GM18909 (cell line): ENCODE measurements at regions not wholly inside any gene's neighbourhood (a gene's known extent, or its start where the extent isn't known, plus 50 kb on each side); places are given as distances from the start of the nearest gene placed in this dataset.
"Not testable (repeated sequence)": the region's sequence is repeated elsewhere in the genome, so short reads cannot be mapped to it uniquely, and the experiment has no call there.

Experiments
- ATAC-seq: cut with Tn5 transposase; IDR thresholded peaks from one replicate; pipeline ENCODE4 v1.9.1; 2021; ENCODE audit warnings: mild to moderate bottlenecking; ENCODE audit not compliant: unreplicated experiment, poor library complexity

DNA sequence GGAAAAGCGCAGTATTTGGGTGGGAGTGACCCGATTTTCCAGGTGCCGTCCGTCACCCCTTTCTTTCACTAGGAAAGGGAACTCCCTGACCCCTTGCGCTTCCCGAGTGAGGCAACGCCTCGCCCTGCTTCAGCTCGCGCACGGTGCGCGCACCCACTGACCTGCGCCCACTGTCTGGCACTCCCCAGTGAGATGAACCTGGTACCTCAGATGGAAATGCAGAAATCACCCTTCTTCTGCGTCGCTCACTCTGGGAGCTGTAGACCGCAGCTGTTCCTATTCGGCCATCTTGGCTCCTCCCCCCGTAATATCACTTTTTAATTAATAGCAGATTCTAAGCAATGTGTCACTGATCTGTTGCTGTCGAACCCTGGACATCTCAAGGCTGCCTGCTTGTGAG, 294.9 kb downstream of the MYCN start:
- not testable (repeated sequence) for ATAC-seq

DNA sequence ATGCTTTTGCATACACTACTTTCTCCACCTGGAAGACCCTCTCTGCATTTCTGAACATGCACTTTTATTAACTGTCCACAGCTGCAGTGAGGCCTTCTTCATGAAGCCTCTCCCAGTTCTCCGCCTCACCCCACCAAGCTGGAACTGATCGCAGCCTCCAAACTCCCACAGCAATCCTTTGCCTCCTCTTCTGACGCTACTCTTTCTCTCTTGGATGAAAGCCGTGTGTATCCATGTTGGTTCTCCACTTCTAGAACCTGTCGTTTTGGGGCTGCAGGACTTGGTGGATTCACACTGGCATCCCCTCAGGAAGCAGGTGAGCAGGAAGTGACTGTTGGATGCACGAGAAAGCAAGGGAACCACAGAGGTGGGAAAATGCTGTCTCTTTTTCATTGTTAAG, 288.6 kb downstream of the MYCN start:
- ATAC-seq: no peak

DNA sequence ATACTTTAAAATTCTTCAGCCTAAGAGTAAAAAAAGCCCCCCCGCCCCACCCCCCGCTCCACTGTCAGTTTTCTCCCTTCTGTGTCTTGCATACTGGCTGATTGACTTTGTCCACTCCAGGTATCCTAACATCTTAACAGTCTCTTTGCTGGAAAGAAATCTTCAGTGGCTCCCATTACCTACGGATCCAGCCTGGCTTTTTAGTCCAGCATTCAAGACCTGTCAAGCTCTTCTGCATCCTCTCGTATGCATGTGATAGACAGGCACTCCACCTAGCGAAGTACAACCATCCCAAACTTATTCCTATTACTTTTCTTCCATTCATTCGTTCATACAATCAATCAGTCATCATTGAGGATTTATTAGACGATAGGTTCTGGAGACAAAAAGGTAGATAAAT, 288.1 kb downstream of the MYCN start:
- ATAC-seq: no peak

DNA sequence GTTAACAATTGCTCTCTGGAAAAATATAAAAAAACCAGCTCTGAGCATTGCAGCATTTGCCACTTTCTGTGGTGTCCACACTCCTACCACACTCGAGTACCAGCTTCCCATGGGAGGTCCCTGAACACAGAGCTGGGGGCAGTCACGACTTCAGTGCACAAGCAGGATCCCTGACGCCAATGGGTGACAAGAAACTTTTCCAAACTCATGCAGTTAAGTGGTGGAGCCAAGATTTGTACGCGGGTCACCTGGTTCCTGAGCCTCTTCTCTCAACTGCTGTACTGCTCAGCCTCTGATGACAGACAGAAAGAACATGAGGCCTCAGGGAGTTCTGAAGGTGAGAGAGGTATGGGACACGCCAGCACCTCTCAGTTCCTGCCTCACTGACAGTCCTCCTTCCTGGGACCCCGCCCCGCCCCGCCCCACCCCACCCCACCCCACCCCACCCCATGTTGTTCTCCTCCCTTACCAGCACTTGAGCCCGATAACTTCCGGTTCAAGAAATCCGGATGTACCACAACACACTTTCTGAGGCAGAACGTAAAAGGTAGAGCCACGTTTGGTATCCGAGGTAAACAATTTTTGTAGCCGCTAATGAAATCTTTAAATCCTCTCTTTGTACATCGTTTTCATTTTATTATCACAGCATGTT, 287.6 kb downstream of the MYCN start:
- ATAC-seq: no peak

GRCh38 chr2:16226943-16227664, 286.8 kb downstream of the MYCN start:
- ATAC-seq: no peak

GRCh38 chr2:16226381-16226780, 286.0 kb downstream of the MYCN start:
- ATAC-seq: no peak

- no peak for ATAC-seq
Measured at GRCh38 chr2:16225545-16225944, 285.2 kb downstream of the MYCN start.

GRCh38 chr2:16225071-16225470, 284.7 kb downstream of the MYCN start:
- ATAC-seq: no peak

- no peak for ATAC-seq
Measured at GRCh38 chr2:16224298-16225045, 284.1 kb downstream of the MYCN start.

DNA sequence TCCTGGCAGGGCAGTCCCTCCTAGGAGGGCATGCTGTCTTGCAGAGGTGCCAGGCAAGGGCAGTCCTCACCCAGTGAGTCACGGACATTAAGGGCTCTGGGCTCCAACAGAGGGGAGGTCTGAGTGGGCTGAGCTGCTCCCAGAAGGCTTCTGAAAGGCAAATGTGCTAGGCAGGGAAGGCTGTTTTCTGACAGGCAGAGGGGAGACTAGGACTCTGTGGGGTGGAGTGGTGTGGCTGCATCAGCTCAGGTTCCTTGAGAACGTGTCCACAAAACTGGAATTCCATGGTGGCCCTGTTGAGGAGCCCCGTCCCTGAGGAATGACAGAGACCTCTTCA, 283.5 kb downstream of the MYCN start:
- ATAC-seq: no peak

GRCh38 chr2:16223161-16223840, 283.0 kb downstream of the MYCN start:
- ATAC-seq: no peak

GRCh38 chr2:16222326-16222725, 282.0 kb downstream of the MYCN start:
- no peak for ATAC-seq

DNA sequence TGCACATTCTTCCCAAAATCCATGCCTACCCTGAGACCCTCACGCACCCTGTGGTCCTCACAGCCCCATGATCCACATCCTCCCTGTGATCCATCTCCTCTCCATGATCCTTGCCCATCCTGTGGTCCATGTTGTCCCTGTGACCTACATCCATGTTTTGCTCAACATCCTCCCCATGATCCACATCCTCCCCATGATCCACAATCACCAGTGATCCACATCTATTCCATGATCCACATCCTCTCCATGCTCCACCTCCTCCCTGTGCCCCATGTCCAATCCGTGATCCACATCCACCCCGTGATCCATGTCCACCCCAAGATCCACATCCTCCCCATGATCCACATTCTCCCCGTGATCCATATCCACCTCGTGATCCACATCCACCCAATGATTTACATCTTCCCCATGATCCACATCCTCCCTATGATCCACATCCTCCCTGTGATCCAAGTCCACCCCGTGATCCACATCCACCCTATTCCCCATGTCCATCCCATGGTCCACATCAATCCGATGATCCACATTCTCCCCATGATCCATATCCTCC, 281.2 kb downstream of the MYCN start:
- no peak for ATAC-seq

- no peak for ATAC-seq
Measured at GRCh38 chr2:16219292-16219975, 279.1 kb downstream of the MYCN start.

GRCh38 chr2:16218625-16219024, 278.3 kb downstream of the MYCN start:
- ATAC-seq: no peak

GRCh38 chr2:16218161-16218560, 277.8 kb downstream of the MYCN start:
- ATAC-seq: no peak

DNA sequence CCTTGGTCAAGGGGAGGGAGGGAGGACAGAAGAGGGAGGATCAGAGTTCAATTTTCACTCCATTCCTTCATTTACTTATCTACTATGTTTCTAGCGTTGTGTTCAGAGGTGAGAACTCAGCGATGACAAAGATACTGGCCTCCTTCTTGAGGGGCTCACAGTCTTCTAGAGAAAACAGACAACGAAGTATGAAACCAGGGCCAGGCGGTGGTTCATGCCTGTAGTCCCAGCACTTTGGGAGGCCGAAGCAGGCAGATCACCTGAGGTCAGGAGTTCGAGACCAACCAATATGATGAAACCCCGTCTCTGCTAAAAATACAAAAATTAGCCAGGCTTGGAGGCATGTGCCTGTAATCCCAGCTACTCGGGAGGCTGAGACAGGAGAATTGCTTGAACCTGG, 277.4 kb downstream of the MYCN start:
- ATAC-seq: not testable (repeated sequence)

DNA sequence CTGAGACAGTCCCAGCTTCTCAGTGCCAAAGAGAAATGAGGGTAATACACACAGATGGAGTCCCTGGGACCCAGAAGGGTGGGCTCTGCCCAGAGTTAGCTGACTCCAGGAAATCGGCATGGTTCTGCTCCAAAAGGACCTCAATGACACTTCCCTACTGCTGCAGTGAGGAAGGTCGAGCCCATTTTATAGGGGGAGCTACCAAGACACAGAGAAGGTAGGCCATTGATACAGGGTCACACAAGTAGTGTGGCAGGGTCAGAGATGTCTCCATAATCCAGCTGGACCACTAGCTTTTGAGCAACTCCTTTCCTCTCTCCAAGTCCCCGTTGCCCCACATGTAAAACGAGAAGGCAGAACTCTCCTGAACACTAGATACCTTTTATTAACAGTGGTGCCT, 276.9 kb downstream of the MYCN start:
- no peak for ATAC-seq

DNA sequence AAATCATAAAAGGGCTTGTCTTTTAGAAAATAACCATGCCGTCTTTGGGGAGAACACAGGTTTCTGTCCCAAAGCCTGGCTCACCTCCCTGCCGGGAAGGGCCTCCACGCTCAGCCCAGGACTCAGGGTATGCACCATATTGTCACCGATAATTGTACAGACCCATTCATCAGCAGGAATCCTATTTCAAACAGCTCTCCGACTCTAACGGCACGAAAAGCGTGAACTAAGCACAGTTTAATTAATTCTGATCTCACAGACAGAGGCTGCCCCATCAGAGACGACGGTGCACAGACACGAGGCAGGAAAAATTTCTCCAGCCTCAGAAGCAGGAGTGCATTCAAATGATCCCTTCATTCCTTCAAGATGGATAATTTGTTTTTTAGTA, 276.2 kb downstream of the MYCN start:
- no peak for ATAC-seq

DNA sequence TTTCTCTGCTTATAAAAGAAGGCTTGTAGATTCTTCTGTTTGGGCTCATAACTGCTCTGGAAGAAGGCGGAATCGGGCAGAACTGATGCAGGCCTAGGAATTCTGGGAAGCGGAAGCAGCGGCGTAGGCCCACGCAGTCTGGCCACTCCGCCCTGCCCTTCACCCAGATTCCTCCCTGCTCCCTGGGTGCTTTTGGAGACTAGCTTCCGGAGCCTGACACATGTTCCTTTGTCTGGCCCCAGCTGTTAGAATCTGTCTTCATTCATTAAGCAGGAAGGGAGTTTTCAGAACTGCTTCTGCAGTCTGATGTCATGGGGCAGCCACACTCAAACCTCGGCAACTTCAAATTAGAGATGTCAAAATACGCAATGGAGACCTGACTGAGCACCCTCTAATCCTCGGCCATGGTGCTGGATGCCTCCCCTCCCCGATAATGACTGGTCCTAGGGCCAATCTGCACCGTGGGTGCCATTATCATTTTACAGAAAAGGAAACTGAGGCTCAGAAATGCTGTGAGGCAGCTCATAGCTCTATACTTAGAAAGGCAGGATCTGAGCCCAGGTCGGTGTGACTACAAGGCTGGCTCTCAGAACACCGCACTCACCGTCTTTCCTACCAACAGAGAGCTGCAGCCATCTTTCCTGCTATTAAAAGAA, 275.7 kb downstream of the MYCN start:
- ATAC-seq: no peak
